Suprapubic skin (tissue), 4 donors: ENCODE measurements at regions not wholly inside any gene's neighbourhood (a gene's known extent, or its start where the extent isn't known, plus 50 kb on each side); places are given as distances from the start of the nearest gene placed in this dataset.

Experiments used
- CTCF ChIP-seq, 2 donors: fragments of 200-600 bp in 1 of 2; fragments of 450-650 bp in 1 of 2; sonication (generic) in 1 of 2; IDR thresholded peaks; one replicate each; pipeline ENCODE4 v1.5.1; 2016 to 2019; ENCODE audit warnings: antibody characterized with exemption in 2 of 2, mild to moderate bottlenecking in 1 of 2, moderate library complexity in 1 of 2
- EP300 ChIP-seq: sonication (generic); formaldehyde crosslinking; IDR thresholded peaks from one replicate; pipeline ENCODE4 v1.6.1; 2017; ENCODE audit warnings: antibody characterized with exemption
- POLR2A ChIP-seq, 2 donors: fragments of 450-650 bp; IDR thresholded peaks; one replicate each; pipeline ENCODE4 v1.6.1; 2017; ENCODE audit warnings: antibody characterized with exemption in 2 of 2, mild to moderate bottlenecking in 2 of 2, moderate library complexity in 2 of 2
- POLR2AphosphoS5 ChIP-seq, 3 donors: sonication (generic); formaldehyde crosslinking; IDR thresholded peaks; one replicate each; pipeline ENCODE4 v1.6.1; 2017; ENCODE audit warnings: antibody characterized with exemption in 3 of 3

DNA sequence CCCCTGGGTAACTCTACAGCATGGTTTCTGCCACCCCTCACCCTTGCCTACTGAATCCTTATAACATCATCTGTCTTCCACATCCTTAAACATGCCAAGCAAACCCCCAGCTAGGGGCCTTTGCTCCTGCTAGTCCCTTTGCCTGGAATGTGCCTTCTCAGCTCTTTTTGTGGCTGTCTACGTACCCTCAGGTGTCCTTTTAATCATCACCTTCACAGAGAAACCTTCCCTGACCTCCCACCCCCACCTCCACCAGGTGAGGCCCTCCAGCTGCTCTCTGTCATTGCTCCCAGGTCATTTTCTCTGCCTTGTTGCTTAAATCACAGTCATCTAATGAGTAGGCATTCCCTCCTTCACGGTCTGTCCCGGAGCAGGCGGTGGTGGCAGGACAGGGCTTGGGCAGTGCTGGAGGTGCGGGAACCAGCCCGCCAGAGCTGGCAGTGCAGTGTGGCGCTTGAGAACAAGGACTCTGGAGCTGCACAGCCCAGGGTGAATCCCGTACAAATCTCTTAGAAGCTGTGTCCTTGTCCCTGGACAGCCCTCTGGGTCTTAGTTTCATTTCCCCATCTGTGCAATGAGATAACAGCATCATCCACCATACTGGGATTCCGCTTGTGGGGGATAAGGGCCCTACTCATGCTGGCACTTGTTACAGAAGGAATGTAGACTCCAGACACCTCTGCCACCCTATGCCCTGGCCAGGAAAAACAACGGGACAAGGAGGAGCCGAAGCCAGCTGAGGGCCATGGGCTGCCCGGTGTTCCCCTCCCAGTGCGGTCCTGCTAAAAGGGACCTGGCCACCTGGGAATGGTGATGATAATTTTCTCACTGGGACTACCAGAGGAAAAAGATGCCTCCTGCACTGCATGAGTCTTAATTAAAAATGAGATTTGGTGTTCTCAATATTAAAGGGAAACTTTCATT lies 52.1 kb upstream of the IQSEC1 start:
- TF ChIP-seq CTCF (IDR thresholded peaks at IDR 0.05): no peak
- TF ChIP-seq POLR2A (IDR thresholded peaks at IDR 0.05): no peak
- no peak for TF ChIP-seq EP300
- no peak for TF ChIP-seq POLR2AphosphoS5 (IDR thresholded peaks at IDR 0.05)
